HG03097 (cell line): ENCODE measurements at regions not wholly inside any gene's neighbourhood (a gene's known extent, or its start where the extent isn't known, plus 50 kb on each side); places are given as distances from the start of the nearest gene placed in this dataset.
"Not testable (repeated sequence)": the region's sequence is repeated elsewhere in the genome, so short reads cannot be mapped to it uniquely, and the experiment has no call there.

Experiments
- ATAC-seq: cut with Tn5 transposase; IDR thresholded peaks from one replicate; pipeline ENCODE4 v1.9.1; 2021; ENCODE audit not compliant: unreplicated experiment, low FRiP score

GRCh38 chr2:145765874-145766273 is 1246.0 kb upstream of the ZEB2 start:
- no peak for ATAC-seq

- ATAC-seq: no peak
Observed at GRCh38 chr2:145764631-145765030, 1244.7 kb upstream of the ZEB2 start.

- no peak for ATAC-seq
Observed at GRCh38 chr2:145760781-145761649, 1241.1 kb upstream of the ZEB2 start.

GRCh38 chr2:145759228-145759915 is 1239.5 kb upstream of the ZEB2 start:
- no peak for ATAC-seq

GRCh38 chr2:145757503-145758246 is 1237.8 kb upstream of the ZEB2 start:
- ATAC-seq: no peak

- no peak for ATAC-seq
Observed at GRCh38 chr2:145755019-145755837, 1235.3 kb upstream of the ZEB2 start.

- ATAC-seq: no peak
Observed at GRCh38 chr2:145753966-145754365, 1234.0 kb upstream of the ZEB2 start.

- ATAC-seq: no peak
Observed at GRCh38 chr2:145753041-145753608, 1233.2 kb upstream of the ZEB2 start.

- ATAC-seq: peak; percentile 13
Observed at GRCh38 chr2:145752091-145752806, 1232.3 kb upstream of the ZEB2 start.

GRCh38 chr2:145751629-145752028 is 1231.7 kb upstream of the ZEB2 start:
- ATAC-seq: peak; percentile 94

- no peak for ATAC-seq
Observed at GRCh38 chr2:145751155-145751554, 1231.2 kb upstream of the ZEB2 start.

- no peak for ATAC-seq
Observed at GRCh38 chr2:145750612-145751011, 1230.7 kb upstream of the ZEB2 start.

GRCh38 chr2:145750144-145750543 is 1230.2 kb upstream of the ZEB2 start:
- ATAC-seq: no peak

- no peak for ATAC-seq
Observed at GRCh38 chr2:145749556-145749955, 1229.6 kb upstream of the ZEB2 start.

- peak; percentile 45 for ATAC-seq
Observed at GRCh38 chr2:145748927-145749326, 1229.0 kb upstream of the ZEB2 start.

GRCh38 chr2:145747715-145748114 is 1227.8 kb upstream of the ZEB2 start:
- no peak for ATAC-seq

- not testable (repeated sequence) for ATAC-seq
Observed at GRCh38 chr2:145745387-145745721, 1225.4 kb upstream of the ZEB2 start.

- peak; percentile 72 for ATAC-seq
Observed at GRCh38 chr2:145744541-145745386, 1224.8 kb upstream of the ZEB2 start.

GRCh38 chr2:145743011-145743410 is 1223.1 kb upstream of the ZEB2 start:
- ATAC-seq: no peak
